ENCODE measurements at regions not wholly inside any gene's neighbourhood (a gene's known extent, or its start where the extent isn't known, plus 50 kb on each side); places are given as distances from the start of the nearest gene placed in this dataset.

DNA sequence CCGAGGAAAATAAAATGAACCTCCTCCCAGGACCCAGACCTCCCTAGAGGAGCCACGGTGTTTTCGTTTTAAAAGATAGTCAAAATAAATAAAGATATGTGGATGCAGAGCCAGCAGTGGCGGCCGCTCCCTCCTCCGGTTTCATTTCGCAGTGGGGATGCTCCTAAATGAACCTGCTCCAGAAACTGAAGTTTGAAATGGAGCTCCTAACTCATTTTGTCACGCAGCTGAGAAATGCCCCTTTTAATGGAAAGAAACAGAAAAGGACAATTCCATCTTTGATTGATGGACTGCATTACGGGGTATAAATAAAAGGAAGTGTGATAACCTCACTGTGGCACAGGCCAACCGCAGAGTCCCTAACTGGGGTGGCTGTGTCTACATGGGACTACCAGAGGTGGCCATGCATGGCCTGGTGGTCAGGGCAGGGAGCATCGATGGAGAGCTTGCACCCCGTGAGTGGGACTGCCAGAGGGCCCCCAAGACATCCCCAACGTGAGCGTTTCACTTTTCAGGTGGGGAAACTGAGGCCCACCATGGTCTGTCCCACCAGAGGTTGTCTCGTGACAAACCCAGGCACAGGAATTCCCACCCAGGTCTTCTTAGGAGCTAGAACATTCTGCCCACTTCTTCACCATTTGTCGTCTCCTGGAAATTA lies 426.6 kb downstream of the BRD1 start:
- Histone ChIP-seq H3K9me3 (ENCODE audit: control extremely low read depth in 1 of 3, control insufficient read depth in 2 of 3, insufficient read depth in 1 of 3, low read length in 2 of 3) (peaks cover 0 to 13% (median 0%) of the 10 kb centered on the region in 3 donors), H3K4me1 (ENCODE audit: control insufficient read depth in 2 of 2, insufficient read depth in 2 of 2, low read length in 2 of 2) (no peaks in the 10 kb centered on the region), H2AFZ (ENCODE audit: insufficient read depth, low read depth, low read length, poor library complexity, severe bottlenecking) (no peak overlapping the region), H3K27me3 (replicated peaks in 1 of 4; ENCODE audit: control extremely low read depth in 1 of 4, control insufficient read depth in 3 of 4, insufficient read depth in 4 of 4, low read length in 3 of 4) (no peaks in the 10 kb centered on the region), H3K79me2 (ENCODE audit: control insufficient read depth, insufficient read depth, low read length) (no peaks in the 10 kb centered on the region), H4K20me1 (ENCODE audit: control insufficient read depth, insufficient read depth, low read length, poor library complexity, severe bottlenecking) (no peaks in the 10 kb centered on the region), H3K9ac (ENCODE audit: low read length) (no peak overlapping the region), H3K27ac (ENCODE audit: low read length in 2 of 2) (no peak overlapping the region), H3K4me2 (replicated peaks; ENCODE audit: low read depth, low read length, poor library complexity, severe bottlenecking) (no peak overlapping the region), H3K4me3 (ENCODE audit: control extremely low read depth in 1 of 5, extremely low read depth in 1 of 5, insufficient read depth in 1 of 5, low read depth in 2 of 5, low read length in 4 of 5) (no peak overlapping the region), H3K36me3 (replicated peaks in 1 of 2; ENCODE audit: control extremely low read depth in 1 of 2, control insufficient read depth in 1 of 2, extremely low read depth in 1 of 2, insufficient read depth in 2 of 2, low read length in 1 of 2) (no peaks in the 10 kb centered on the region)
- peaks cover 3% of the 10 kb centered on the region for H3K27me3 Mint-ChIP-seq
- ChIA-PET POLR2A (no interaction called here), CTCF (interaction anchor here (1.4 kb wide), 1 partner anchor 9 kb away, joined by 3 read pairs; no protein-coding TSS in a partner anchor)
- no peaks in the 10 kb centered on the region for H3K9me3 Mint-ChIP-seq (ENCODE audit: insufficient read depth)
- WGBS (ENCODE audit: insufficient coverage): 89% methylated on average over 13 of the region's 16 CpGs
- TF ChIP-seq, protein P1, sequence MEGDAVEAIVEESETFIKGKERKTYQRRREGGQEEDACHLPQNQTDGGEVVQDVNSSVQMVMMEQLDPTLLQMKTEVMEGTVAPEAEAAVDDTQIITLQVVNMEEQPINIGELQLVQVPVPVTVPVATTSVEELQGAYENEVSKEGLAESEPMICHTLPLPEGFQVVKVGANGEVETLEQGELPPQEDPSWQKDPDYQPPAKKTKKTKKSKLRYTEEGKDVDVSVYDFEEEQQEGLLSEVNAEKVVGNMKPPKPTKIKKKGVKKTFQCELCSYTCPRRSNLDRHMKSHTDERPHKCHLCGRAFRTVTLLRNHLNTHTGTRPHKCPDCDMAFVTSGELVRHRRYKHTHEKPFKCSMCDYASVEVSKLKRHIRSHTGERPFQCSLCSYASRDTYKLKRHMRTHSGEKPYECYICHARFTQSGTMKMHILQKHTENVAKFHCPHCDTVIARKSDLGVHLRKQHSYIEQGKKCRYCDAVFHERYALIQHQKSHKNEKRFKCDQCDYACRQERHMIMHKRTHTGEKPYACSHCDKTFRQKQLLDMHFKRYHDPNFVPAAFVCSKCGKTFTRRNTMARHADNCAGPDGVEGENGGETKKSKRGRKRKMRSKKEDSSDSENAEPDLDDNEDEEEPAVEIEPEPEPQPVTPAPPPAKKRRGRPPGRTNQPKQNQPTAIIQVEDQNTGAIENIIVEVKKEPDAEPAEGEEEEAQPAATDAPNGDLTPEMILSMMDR (IDR thresholded peaks at IDR 0.05): no peak
- TF ChIP-seq EZH2 (IDR thresholded peaks at IDR 0.05; ENCODE audit: borderline replicate concordance, insufficient read depth, low read depth, low read length, poor library complexity, severe bottlenecking): no peak
- no peak overlapping the region for H3K27ac Mint-ChIP-seq
- intact Hi-C loops (cut with micrococcal nuclease): no loop called here
- H3K4me3 Mint-ChIP-seq: no peak overlapping the region
- ATAC-seq (ENCODE audit: low read depth): no peak
- no peaks in the 10 kb centered on the region for H3K4me1 Mint-ChIP-seq
- no peak for DNase-seq

DNA sequence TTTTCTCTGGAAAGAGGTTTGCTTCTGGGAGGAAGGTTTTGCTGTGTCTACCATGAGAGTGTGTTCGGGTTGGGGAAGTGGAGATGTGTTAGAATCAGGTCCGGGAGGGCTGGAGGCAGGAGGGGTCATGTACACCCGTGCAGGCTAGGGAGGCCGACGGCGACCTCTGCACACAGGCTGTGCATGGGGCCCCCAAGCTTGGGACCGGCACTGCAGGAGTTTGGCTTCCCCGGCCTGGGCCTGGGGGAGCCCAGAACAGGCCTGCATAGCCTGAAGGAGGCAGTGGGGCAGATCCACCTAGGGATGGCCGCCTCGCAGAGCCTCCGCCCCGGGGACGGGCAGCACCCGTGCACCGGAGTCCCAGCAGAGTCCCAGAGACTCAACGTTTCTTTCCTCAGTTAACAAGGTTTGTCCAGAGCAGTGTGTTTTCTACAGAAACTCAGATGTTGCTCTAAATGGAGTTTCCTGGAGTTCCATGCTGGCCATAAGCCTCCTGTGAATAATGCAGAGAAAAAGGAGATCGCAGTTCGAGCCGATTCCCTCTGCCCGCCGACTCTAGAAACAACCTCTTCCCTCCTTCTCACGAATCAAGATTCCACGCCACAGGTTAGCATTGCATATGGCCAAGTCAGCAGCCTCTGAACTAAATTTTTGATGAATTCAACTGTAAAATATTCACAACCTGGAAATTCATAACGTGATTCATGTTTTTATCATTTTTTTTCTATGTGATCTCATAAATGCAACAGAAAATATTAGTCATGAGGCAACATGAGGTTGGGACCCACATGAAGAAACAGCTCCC lies 427.3 kb downstream of the BRD1 start:
- Mint-ChIP-seq H3K4me1 (no peaks in the 10 kb centered on the region), H3K27me3 (peaks cover 3% of the 10 kb centered on the region), H3K4me3 (no peak overlapping the region), H3K27ac (no peak overlapping the region), H3K9me3 (ENCODE audit: insufficient read depth) (no peaks in the 10 kb centered on the region)
- no peaks in the 10 kb centered on the region for H3K79me2 ChIP-seq (ENCODE audit: control insufficient read depth, insufficient read depth, low read length)
- no peak overlapping the region for H3K4me2 ChIP-seq (replicated peaks; ENCODE audit: low read depth, low read length, poor library complexity, severe bottlenecking)
- H3K4me3 ChIP-seq (ENCODE audit: control extremely low read depth in 1 of 5, extremely low read depth in 1 of 5, insufficient read depth in 1 of 5, low read depth in 2 of 5, low read length in 4 of 5): no peak overlapping the region
- 93% methylated on average over 21 of the region's 24 CpGs for WGBS (ENCODE audit: insufficient coverage)
- no peaks in the 10 kb centered on the region for H3K36me3 ChIP-seq (replicated peaks in 1 of 2; ENCODE audit: control extremely low read depth in 1 of 2, control insufficient read depth in 1 of 2, extremely low read depth in 1 of 2, insufficient read depth in 2 of 2, low read length in 1 of 2)
- H2AFZ ChIP-seq (ENCODE audit: insufficient read depth, low read depth, low read length, poor library complexity, severe bottlenecking): no peak overlapping the region
- H3K27me3 ChIP-seq (replicated peaks in 1 of 4; ENCODE audit: control extremely low read depth in 1 of 4, control insufficient read depth in 3 of 4, insufficient read depth in 4 of 4, low read length in 3 of 4): no peaks in the 10 kb centered on the region
- H3K9ac ChIP-seq (ENCODE audit: low read length): no peak overlapping the region
- ChIA-PET CTCF (interaction anchor here (1.4 kb wide), 1 partner anchor 8 kb away, joined by 3 read pairs; no protein-coding TSS in a partner anchor), POLR2A (no interaction called here)
- no peak for TF ChIP-seq EZH2 (IDR thresholded peaks at IDR 0.05; ENCODE audit: borderline replicate concordance, insufficient read depth, low read depth, low read length, poor library complexity, severe bottlenecking)
- TF ChIP-seq, protein P1 (IDR thresholded peaks at IDR 0.05): no peak
- no peak overlapping the region for H3K27ac ChIP-seq (ENCODE audit: low read length in 2 of 2)
- no peak for ATAC-seq (ENCODE audit: low read depth)
- H4K20me1 ChIP-seq (ENCODE audit: control insufficient read depth, insufficient read depth, low read length, poor library complexity, severe bottlenecking): no peaks in the 10 kb centered on the region
- intact Hi-C loops (cut with micrococcal nuclease): no loop called here
- DNase-seq: no peak
- H3K4me1 ChIP-seq (ENCODE audit: control insufficient read depth in 2 of 2, insufficient read depth in 2 of 2, low read length in 2 of 2): no peaks in the 10 kb centered on the region
- peaks cover 0 to 20% (median 0%) of the 10 kb centered on the region in 3 donors for H3K9me3 ChIP-seq (ENCODE audit: control extremely low read depth in 1 of 3, control insufficient read depth in 2 of 3, insufficient read depth in 1 of 3, low read length in 2 of 3)
